Stromal cell of bone marrow (primary cell): ENCODE measurements at regions not wholly inside any gene's neighbourhood (a gene's known extent, or its start where the extent isn't known, plus 50 kb on each side); places are given as distances from the start of the nearest gene placed in this dataset.

ENCODE experiments used
- DNase-seq: peaks from one replicate; pipeline ENCODE4 v3.0.0-alpha.2; 2012; ENCODE audit warnings: low read depth

DNA sequence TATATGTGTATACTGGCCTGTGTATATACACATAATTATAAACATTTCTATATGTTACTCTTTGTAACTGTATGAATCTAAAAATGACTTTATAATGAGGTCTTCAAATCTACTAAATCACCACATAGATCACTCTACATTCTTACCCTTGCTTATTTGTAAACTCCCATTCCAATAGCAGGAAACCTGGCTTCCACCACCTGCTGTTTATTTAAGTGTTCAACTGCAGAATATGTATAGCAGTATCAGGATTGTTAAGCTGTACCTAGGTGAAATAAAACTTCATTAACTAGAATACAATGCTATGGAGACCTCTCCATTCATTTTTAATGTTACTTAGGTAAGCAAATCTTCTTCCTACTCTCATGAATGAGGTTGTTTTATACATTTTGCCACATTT lies 1351.1 kb upstream of the B3GALT2 start:
- no peak for DNase-seq

GRCh38 chr1:194535369-194535768 lies 1349.0 kb upstream of the B3GALT2 start:
- no peak for DNase-seq

GRCh38 chr1:194534784-194535183 lies 1348.4 kb upstream of the B3GALT2 start:
- DNase-seq, result no peak

DNA sequence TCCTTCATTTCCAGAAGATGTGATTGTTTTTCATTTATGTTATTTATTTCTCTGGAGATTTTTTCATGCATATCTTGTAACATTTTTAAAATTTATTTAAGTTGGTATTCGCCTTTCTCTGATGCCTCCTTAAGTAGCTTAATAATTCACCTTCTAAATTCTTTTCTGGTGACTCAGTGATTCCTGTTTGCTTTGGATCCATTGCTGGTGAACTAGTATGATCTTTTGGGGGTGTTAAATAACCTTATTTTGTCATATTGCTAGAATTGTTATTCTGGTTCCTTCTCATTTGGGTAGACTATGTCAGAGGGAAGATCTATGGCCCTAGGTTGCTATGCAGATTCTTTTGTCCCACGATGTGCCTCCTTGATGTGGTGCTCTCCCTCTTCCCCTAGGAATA lies 1347.2 kb upstream of the B3GALT2 start:
- DNase-seq, result no peak

- no peak for DNase-seq
These were observed 1331.2 kb upstream of the B3GALT2 start for GRCh38 chr1:194517567-194517966.

DNA sequence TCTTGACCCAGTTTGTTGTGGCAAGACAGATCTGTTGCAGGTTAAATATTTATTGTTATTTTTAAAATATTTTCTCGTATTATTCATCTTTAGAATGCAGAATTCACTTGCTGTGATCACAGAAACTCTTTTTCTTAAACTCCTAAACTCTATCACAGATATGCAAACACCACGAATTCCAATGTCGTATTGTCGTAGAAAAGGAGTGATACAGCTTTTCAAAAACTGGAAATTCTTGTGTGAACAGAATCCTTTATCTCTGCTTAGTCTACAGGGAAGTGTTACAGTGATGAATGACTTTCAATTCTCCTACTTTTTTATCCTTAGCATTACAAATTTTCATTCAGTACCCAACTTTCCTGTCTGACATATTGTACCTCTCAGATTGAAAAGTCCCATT lies 1329.5 kb upstream of the B3GALT2 start:
- DNase-seq, result no peak

DNA sequence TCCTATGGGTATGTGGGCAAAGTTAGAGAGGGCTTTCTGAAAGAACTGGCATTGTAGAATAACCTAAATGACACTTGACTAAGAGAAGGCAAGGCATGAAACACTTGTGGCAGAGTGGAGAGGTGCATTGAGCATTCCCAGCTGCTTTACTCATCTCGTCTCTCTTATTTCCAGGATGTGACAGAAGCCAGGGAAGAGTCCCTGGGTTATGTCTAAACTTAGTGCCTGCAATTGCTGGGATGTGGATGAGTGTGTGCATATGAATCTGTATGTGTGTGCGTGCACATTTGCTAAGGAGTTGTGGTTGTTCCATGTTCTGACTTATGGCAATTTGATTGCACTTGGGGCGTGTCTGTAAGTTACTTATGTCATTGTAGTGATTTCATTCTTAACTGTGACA lies 1326.5 kb upstream of the B3GALT2 start:
- no peak for DNase-seq

DNA sequence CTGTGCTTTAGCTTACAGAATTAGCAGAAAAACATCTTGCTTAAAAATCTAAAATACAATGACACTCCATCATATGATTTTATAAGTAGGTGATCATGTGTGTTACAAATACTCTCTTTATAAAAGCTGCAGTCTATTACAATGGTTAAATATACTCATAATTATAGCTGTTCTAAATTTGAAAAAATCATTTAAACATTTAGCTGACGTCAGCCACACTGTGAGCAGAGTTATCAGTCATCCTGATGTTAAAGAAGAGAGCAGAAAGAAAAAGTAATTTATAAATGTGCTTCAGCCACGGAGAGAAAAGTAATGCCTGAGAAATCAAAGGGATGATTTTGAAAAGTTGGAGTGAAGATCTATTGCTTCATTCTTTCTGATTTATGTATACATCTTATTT lies 1325.9 kb upstream of the B3GALT2 start:
- no peak for DNase-seq

DNA sequence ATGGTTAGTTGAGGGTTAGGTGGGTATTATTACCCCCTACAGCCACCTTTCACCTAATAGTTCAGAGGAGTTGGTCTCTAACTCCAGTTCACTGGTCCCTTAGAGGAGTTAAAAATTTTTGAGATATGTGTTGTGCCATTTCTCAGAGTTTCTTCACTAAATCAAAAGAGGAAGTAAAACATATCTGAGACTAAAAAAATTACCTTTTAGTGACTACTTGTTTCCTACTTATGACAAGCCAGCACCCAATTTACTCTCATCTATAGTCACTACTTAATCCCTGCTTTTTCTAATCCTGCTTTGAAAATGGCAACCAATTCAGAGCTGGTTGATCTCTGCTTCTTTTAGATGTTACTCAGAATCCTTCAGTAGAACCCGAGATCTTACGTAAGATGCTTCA lies 1316.8 kb upstream of the B3GALT2 start:
- DNase-seq, result no peak

DNA sequence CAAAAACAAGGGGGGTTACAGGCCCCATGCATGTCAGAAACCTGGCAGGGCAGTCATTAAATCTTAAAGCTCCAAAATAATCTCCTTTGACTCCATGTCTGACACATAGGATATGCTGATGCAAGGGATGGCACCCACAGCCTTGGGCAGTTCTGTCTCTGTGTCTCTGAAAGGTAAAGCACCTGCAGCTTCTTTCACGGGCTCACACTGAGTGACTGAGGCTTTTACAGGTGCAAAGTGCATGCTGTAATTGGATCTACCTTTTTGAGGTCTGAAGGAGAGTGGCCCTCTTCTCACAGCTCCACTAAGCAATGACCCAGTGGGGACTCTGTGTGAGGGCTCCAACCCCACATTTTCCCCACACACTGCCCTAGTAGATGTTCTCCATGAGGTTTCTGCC lies 1309.0 kb upstream of the B3GALT2 start:
- DNase-seq, result no peak

- DNase-seq, result no peak
These were observed 1300.8 kb upstream of the B3GALT2 start for GRCh38 chr1:194487172-194487571.

GRCh38 chr1:194485432-194485831 lies 1299.0 kb upstream of the B3GALT2 start:
- DNase-seq, result no peak

- DNase-seq, result no peak
These were observed 1292.3 kb upstream of the B3GALT2 start for GRCh38 chr1:194478731-194479130.

DNA sequence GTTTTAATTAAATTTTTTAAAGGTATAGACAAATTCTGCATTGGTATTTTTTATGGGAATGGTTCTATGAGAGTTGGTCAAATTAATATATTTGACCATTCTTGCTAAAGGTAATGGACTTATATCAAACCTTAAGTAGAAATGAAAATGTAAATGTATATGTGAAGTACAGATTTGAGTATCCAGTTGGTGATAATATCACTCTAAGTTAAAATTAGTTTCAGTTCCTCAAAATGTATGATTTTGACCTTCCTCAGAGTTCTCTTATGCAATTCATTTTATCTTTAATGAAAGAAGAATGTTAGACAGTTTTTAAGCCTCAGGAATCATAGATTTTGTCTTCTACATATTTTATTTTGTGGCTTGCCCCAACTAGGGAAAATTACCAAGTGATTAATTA lies 1291.5 kb upstream of the B3GALT2 start:
- DNase-seq, result no peak

GRCh38 chr1:194476872-194477271 lies 1290.5 kb upstream of the B3GALT2 start:
- no peak for DNase-seq

GRCh38 chr1:194476351-194476750 lies 1289.9 kb upstream of the B3GALT2 start:
- DNase-seq, result no peak

DNA sequence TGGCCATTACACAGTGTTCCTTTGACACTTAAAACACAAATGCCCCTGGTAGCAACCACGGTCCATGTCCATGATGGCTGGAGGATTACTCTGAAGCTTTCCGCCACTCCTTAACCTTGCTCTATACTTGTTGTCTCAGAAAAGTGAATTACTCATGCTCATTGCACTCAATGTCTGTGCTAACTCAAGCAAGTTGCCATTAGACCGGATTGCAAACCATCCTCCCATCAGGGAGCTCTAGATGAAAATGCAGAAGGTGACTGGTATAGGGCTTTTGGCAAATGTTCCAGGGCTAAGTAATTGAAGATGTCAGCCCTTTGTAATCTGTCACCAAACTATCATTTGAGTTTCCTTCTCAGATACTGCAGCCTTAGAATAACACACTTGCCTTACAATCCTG lies 1288.3 kb upstream of the B3GALT2 start:
- no peak for DNase-seq

DNA sequence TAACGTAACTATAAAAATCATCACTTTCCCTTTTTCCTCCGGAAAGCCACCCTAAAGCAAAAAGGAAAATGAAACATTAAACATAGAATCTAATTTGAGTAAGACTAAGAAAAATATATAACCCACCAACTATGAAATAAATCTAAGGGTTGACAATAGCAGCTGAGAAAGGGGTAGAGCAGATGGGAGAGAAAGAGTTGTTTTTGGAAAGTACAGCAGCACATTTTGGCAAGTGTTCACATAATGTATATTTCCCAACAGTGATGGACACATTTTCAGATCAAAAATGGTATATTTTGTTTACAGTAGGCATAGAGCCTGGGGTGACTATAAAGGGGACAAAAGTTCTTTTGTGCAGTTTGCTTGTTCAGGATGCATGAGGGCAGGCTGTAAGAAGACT lies 1287.4 kb upstream of the B3GALT2 start:
- DNase-seq, result no peak

DNA sequence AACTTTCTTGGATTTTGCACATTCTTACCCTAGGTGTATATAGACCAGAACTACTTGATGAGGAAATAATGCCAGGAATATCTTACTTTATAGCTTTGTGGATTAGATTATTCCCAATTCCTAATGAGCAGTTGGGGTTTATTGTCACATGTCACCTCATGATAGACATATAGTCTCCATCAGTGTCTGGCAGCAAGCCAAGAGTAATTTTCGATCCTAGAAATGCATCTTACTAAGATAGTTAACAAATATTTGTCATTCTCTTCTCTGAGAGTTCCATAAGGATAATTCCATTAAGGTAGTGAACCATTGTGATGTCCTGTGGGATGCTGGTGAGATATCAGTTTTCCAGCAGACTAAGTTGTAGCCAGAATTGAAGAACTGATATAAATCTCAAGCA lies 1282.9 kb upstream of the B3GALT2 start:
- no peak for DNase-seq

DNA sequence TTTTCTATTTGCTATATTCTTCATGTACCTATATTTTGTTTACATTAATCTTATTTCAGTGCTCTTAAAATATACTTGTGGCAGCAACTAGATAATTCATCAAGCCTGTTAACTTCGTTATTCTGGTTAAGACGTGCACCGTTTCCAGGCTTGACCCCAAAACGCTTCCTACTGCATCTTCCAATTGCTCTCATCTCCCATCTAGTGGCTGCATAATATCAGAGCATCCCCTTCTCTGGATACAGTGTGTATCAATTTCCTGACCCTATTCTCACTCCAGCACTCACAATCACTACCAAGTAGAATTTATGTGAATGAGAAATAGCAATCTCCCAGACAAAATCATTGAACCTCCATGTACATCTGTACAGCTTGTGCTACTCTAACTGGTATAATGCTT lies 1280.3 kb upstream of the B3GALT2 start:
- DNase-seq, result no peak

DNA sequence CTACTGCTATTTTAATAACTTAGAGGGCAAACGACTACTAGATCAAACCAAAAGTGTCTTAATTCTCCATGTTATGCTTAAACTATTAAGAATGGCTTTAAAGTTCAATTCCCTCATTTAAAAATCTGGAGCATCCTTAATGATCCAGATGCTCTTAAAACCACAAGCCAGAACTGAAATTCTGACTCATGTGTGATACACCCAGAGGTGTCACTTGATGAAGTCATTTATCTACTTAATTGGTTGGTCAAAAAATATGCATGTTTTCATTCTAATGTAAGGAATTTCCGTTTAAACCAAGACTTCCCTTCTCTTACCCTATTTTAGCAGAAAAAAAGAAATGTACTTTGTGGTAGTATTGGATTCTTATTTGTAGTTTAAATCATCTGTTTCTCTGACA lies 1261.2 kb upstream of the B3GALT2 start:
- no peak for DNase-seq

DNA sequence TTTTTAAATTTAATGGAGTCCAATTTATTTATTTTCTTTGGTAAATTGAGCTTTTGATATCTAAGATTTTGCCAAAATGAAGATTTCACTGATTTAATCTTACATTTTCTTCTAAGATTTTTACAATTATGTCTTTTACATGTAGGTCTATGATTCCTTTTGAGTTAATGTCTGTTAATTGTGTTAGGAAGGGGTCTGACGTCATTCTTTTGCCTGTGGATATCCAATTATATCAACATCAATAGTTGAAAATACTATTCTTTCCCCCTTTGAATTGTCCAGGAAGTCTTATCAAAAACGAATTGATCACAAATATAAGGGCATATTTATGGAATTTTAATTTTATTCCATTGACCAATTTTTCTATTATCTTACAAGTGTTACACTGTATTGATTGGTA lies 1258.8 kb upstream of the B3GALT2 start:
- no peak for DNase-seq

GRCh38 chr1:194442901-194443575 lies 1256.6 kb upstream of the B3GALT2 start:
- DNase-seq, result no peak

GRCh38 chr1:194437135-194437534 lies 1250.7 kb upstream of the B3GALT2 start:
- DNase-seq, result no peak

DNA sequence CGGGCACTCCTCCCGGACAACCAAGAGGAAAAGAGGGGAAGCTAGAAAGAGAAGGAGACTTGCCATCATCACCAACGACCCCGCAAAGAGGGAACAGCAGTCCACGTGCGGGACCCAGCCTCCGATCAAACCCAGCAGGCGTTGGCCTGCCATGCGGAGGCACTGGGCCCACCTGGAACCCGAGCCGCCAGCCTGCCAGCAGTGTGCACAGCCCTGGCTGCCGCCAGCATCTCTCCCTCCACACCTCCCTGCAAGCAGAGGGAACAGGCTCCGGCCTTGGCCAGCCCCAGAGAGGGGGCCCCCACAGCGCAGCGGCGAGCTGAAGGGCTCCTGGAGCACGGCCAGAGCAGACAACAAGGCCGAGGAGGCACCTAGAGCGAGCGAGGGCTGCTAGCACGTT lies 1244.7 kb upstream of the B3GALT2 start:
- DNase-seq, result no peak
